IPS-NIHi7 (cell line): ENCODE measurements at regions not wholly inside any gene's neighbourhood (a gene's known extent, or its start where the extent isn't known, plus 50 kb on each side); places are given as distances from the start of the nearest gene placed in this dataset.
"Not testable (repeated sequence)": the region's sequence is repeated elsewhere in the genome, so short reads cannot be mapped to it uniquely, and the experiment has no call there.

Experiments used
- DNase-seq: peaks from one replicate; pipeline ENCODE4 v3.0.0; 2012; ENCODE audit warnings: mixed read lengths; ENCODE audit errors: extremely low spot score

GRCh38 chr13:112261924-112262323 lies 114.2 kb upstream of the SPACA7 start:
- no peak for DNase-seq

- DNase-seq: no peak
These were observed 113.0 kb upstream of the SPACA7 start for GRCh38 chr13:112263152-112263551.

GRCh38 chr13:112267660-112268059 lies 108.5 kb upstream of the SPACA7 start:
- DNase-seq: no peak

GRCh38 chr13:112270951-112271350 lies 105.2 kb upstream of the SPACA7 start:
- DNase-seq: no peak

GRCh38 chr13:112286733-112287132 lies 89.4 kb upstream of the SPACA7 start:
- not testable (repeated sequence) for DNase-seq

GRCh38 chr13:112320303-112320702 lies 55.9 kb upstream of the SPACA7 start:
- no peak for DNase-seq

- DNase-seq: no peak
These were observed 53.6 kb upstream of the SPACA7 start for GRCh38 chr13:112322557-112322956.

GRCh38 chr13:112324116-112324515 lies 52.0 kb upstream of the SPACA7 start:
- no peak for DNase-seq

GRCh38 chr13:112325142-112325808 lies 50.9 kb upstream of the SPACA7 start:
- no peak for DNase-seq

- no peak for DNase-seq
These were observed 50.1 kb upstream of the SPACA7 start for GRCh38 chr13:112325920-112326645.
